Heart left ventricle (tissue), 16 donors: ENCODE measurements at regions not wholly inside any gene's neighbourhood (a gene's known extent, or its start where the extent isn't known, plus 50 kb on each side); places are given as distances from the start of the nearest gene placed in this dataset.

ENCODE experiments used
- ATAC-seq, 4 donors: fragments of 200-7000 bp; cut with Tn5 transposase; one replicate each; pipeline ENCODE4 v1.9.1; 2020 to 2022; ENCODE audit warnings: moderate library complexity in 4 of 4, mild to moderate bottlenecking in 3 of 4, moderate number of reproducible peaks in 1 of 4
- DNase-seq, 5 donors: peaks; one replicate each; pipeline ENCODE4 v3.0.0-alpha.2; 2020
- H3K27ac ChIP-seq, 12 donors: fragments of 200-600 bp; sonication (generic) in 4 of 12; one replicate each; pipeline versions ENCODE4 v1.5.0 to v1.8.0; 2016 to 2022; ENCODE audit warnings: mild to moderate bottlenecking in 2 of 12
- H3K27me3 ChIP-seq, 9 donors: fragments of 200-600 bp; sonication (generic) in 2 of 9; one replicate each; pipeline versions ENCODE4 v1.5.1 to v1.8.0; 2016 to 2022; ENCODE audit warnings: mild to moderate bottlenecking in 3 of 9
- H3K36me3 ChIP-seq, 9 donors: fragments of 200-600 bp; sonication (generic) in 2 of 9; one replicate each; pipeline versions ENCODE4 v1.5.0 to v1.8.0; 2018 to 2022; ENCODE audit warnings: mild to moderate bottlenecking in 2 of 9
- H3K4me1 ChIP-seq, 12 donors: fragments of 200-600 bp; sonication (generic) in 4 of 12; one replicate each; pipeline versions ENCODE4 v1.5.0 to v1.8.0; 2016 to 2022; ENCODE audit warnings: mild to moderate bottlenecking in 3 of 12
- H3K4me3 ChIP-seq, 12 donors: fragments of 200-600 bp; sonication (generic) in 4 of 12; one replicate each; pipeline versions ENCODE4 v1.5.0 to v1.8.0; 2017 to 2022; ENCODE audit warnings: mild to moderate bottlenecking in 9 of 12, moderate library complexity in 4 of 12
- H3K9me3 ChIP-seq, 12 donors: fragments of 200-600 bp; sonication (generic) in 4 of 12; one replicate each; pipeline versions ENCODE4 v1.5.0 to v1.8.0; 2016 to 2022; ENCODE audit warnings: mild to moderate bottlenecking in 1 of 12
- CTCF ChIP-seq, 12 donors: fragments of 200-600 bp; sonication (generic) in 4 of 12; IDR thresholded peaks; one replicate each; pipeline versions ENCODE4 v1.5.0 to v1.8.0; 2018 to 2022; ENCODE audit warnings: antibody characterized with exemption in 12 of 12, mild to moderate bottlenecking in 5 of 12
- POLR2A ChIP-seq, 2 donors: fragments of 450-650 bp; IDR thresholded peaks; one replicate each; pipeline ENCODE4 v1.6.1; 2017; ENCODE audit warnings: antibody characterized with exemption in 2 of 2, mild to moderate bottlenecking in 2 of 2, moderate library complexity in 2 of 2
- WGBS, 4 donors: extraction: QIAGEN DNeasy Blood & Tissue Kit in 2 of 4; methylation state at CpG; one replicate each; pipeline versions ENCODE4 v1.1.5 to v1.1.7; 2013 to 2018; 5-methylcytosine and 5-hydroxymethylcytosine counted together
- intact Hi-C, 10 donors: fragments of 100-400 bp; cut with DNase I; formaldehyde crosslinking; loops; one replicate each; pipeline versions ENCODE4 v1.11.1 to v1.14.2; 2022
- donor health status: ischemic (EF 13 %, LVEDD 7.1; RV severe dilation, severe dysfunction).
- donor health status: healthy with polysubstance abuse.
- donor health status: DM: no; HTN: yes; CAD: no.
- donor health status: DM: no; HTN: no; CAD: no.
- donor health status: ischemic (EF 25% LVEDD 6.9; RV normal size, moderate dysfunction).
- donor health status: ischemic (EF 25% LVEDD 5.7; RV mildly dilated, moderate dysfunction).
- donor health status: healthy.
- donor health status: DM: yes; HTN: yes; CAD: no.
- donor health status: ischemic (EF 35%, LVEDD 5.7; RV mildly dilated, moderate dysfunction).
- donor health status: nonischemic (EF 11% LVEDD 7.7; RV severe dilation, severe dysfunction).
- donor health status: DM: yes; HTN: yes; CAD: no.
- donor health status: PGD.
- donor health status: ischemic (EF 29% LVEDD 5.4; RV normal size, mild dysfunction).
- donor health status: nonischemic (EF 23%, LVEDD 6.1; RV moderate dilation, normal function).

- DNase-seq (no peak), ATAC-seq (no peak)
- H3K36me3 ChIP-seq, result no peaks in the 10 kb centered on the region
- H3K4me1 ChIP-seq, result no peaks in the 10 kb centered on the region
- WGBS, 4 donors, result 96 to 100% (median 98%) methylated on average over 2 of the region's 2 CpGs
- H3K9me3 ChIP-seq, result peaks cover 0 to 5% (median 0%) of the 10 kb centered on the region in 12 donors
- H3K27ac ChIP-seq, result no peak overlapping the region
- TF ChIP-seq CTCF (IDR thresholded peaks at IDR 0.05), result no peak
- no peak for TF ChIP-seq POLR2A (IDR thresholded peaks at IDR 0.05)
- H3K4me3 ChIP-seq, result no peak overlapping the region
- H3K27me3 ChIP-seq, result no peaks in the 10 kb centered on the region
- intact Hi-C loops, result no loop called here
Observed at GRCh38 chr7:10312942-10313341, 660.7 kb upstream of the PHF14 start.

GRCh38 chr7:10315881-10316280, 657.8 kb upstream of the PHF14 start:
- H3K27ac ChIP-seq, result no peak overlapping the region
- H3K9me3 ChIP-seq, result peaks cover 0 to 21% (median 3%) of the 10 kb centered on the region in 12 donors
- no peaks in the 10 kb centered on the region for H3K36me3 ChIP-seq
- intact Hi-C loops, result no loop called here
- TF ChIP-seq POLR2A (IDR thresholded peaks at IDR 0.05) (no peak), CTCF (IDR thresholded peaks at IDR 0.05) (no peak)
- ATAC-seq (no peak), DNase-seq (no peak)
- no peaks in the 10 kb centered on the region for H3K27me3 ChIP-seq
- 68 to 82% (median 78%) methylated on average over 4 of the region's 4 CpGs for WGBS, 4 donors
- no peaks in the 10 kb centered on the region for H3K4me1 ChIP-seq
- H3K4me3 ChIP-seq, result no peak overlapping the region

- WGBS, 4 donors, result 88 to 95% (median 94%) methylated on average over 1 of the region's 1 CpG
- H3K27ac ChIP-seq, result no peak overlapping the region
- no peak for DNase-seq
- H3K36me3 ChIP-seq, result no peaks in the 10 kb centered on the region
- no peak for ATAC-seq
- H3K27me3 ChIP-seq, result no peaks in the 10 kb centered on the region
- intact Hi-C loops, result no loop called here
- no peak overlapping the region for H3K4me3 ChIP-seq
- H3K4me1 ChIP-seq, result no peaks in the 10 kb centered on the region
- peaks cover 0 to 21% (median 3%) of the 10 kb centered on the region in 12 donors for H3K9me3 ChIP-seq
- TF ChIP-seq POLR2A (IDR thresholded peaks at IDR 0.05) (no peak), CTCF (IDR thresholded peaks at IDR 0.05) (no peak)
Observed at GRCh38 chr7:10316488-10316887, 657.2 kb upstream of the PHF14 start.

GRCh38 chr7:10325395-10325794, 648.3 kb upstream of the PHF14 start:
- intact Hi-C loops, result no loop called here

More at GRCh38 chr7:10325395-10325794, 648.3 kb upstream of the PHF14 start:
- Histone ChIP-seq H3K4me3 (no peak overlapping the region), H3K27ac (no peak overlapping the region), H3K36me3 (no peaks in the 10 kb centered on the region), H3K27me3 (no peaks in the 10 kb centered on the region), H3K9me3 (peaks cover 0 to 2% (median 0%) of the 10 kb centered on the region in 12 donors), H3K4me1 (no peaks in the 10 kb centered on the region)
- ATAC-seq (no peak), DNase-seq (no peak)
- WGBS, 4 donors, result 59 to 61% (median 60%) methylated on average over 2 of the region's 2 CpGs
- no peak for TF ChIP-seq CTCF (IDR thresholded peaks at IDR 0.05)
- TF ChIP-seq POLR2A (IDR thresholded peaks at IDR 0.05), result no peak
